ENCODE measurements at regions not wholly inside any gene's neighbourhood (a gene's known extent, or its start where the extent isn't known, plus 50 kb on each side); places are given as distances from the start of the nearest gene placed in this dataset.

- Histone ChIP-seq H3K9me3 (no peaks in the 10 kb centered on the region), H3K4me1 (peaks cover 0 to 6% of the 10 kb centered on the region in 2 donors), H3K4me3 (no peak overlapping the region), H3K36me3 (no peaks in the 10 kb centered on the region), H3K27ac (no peak overlapping the region), H3K27me3 (no peaks in the 10 kb centered on the region)
- DNase-seq (ENCODE audit: low spot score), result no peak
- no peak for TF ChIP-seq CTCF (IDR thresholded peaks at IDR 0.05)
These were observed 61.9 kb upstream of the TMPO start for GRCh38 chr12:98453492-98453891.

- H3K27ac ChIP-seq, result no peak overlapping the region
- no peaks in the 10 kb centered on the region for H3K36me3 ChIP-seq
- peaks cover 0 to 6% of the 10 kb centered on the region in 2 donors for H3K4me1 ChIP-seq
- TF ChIP-seq CTCF (IDR thresholded peaks at IDR 0.05), result no peak
- H3K27me3 ChIP-seq, result no peaks in the 10 kb centered on the region
- H3K4me3 ChIP-seq, result no peak overlapping the region
- DNase-seq (ENCODE audit: low spot score), result no peak
- no peaks in the 10 kb centered on the region for H3K9me3 ChIP-seq
These were observed 59.3 kb upstream of the TMPO start for GRCh38 chr12:98456041-98456440.

GRCh38 chr12:98456576-98457573, 58.5 kb upstream of the TMPO start:
- Histone ChIP-seq H3K27ac (peak overlapping the region; percentile 38 to 53), H3K36me3 (no peaks in the 10 kb centered on the region), H3K9me3 (no peaks in the 10 kb centered on the region), H3K4me3 (peak overlapping the region; percentile 28 to 57), H3K27me3 (no peaks in the 10 kb centered on the region), H3K4me1 (peaks cover 0 to 6% of the 10 kb centered on the region in 2 donors)
- no peak for TF ChIP-seq CTCF (IDR thresholded peaks at IDR 0.05)
- no peak for DNase-seq (ENCODE audit: low spot score)

- H3K4me3 ChIP-seq, result no peak overlapping the region
- H3K9me3 ChIP-seq, result no peaks in the 10 kb centered on the region
- peaks cover 0 to 15% of the 10 kb centered on the region in 2 donors for H3K4me1 ChIP-seq
- H3K27ac ChIP-seq, result no peak overlapping the region
- no peak for DNase-seq (ENCODE audit: low spot score)
- H3K36me3 ChIP-seq, result no peaks in the 10 kb centered on the region
- TF ChIP-seq CTCF (IDR thresholded peaks at IDR 0.05), result no peak
- H3K27me3 ChIP-seq, result no peaks in the 10 kb centered on the region
These were observed 51.2 kb upstream of the TMPO start for GRCh38 chr12:98464190-98464589.

GRCh38 chr12:98465505-98465904, 49.9 kb upstream of the TMPO start:
- TF ChIP-seq CTCF (IDR thresholded peaks at IDR 0.05), result no peak
- no peaks in the 10 kb centered on the region for H3K9me3 ChIP-seq
- H3K4me3 ChIP-seq, result no peak overlapping the region
- H3K4me1 ChIP-seq, result peaks cover 0 to 15% of the 10 kb centered on the region in 2 donors
- no peaks in the 10 kb centered on the region for H3K36me3 ChIP-seq
- DNase-seq (ENCODE audit: low spot score), result no peak
- no peaks in the 10 kb centered on the region for H3K27me3 ChIP-seq
- H3K27ac ChIP-seq, result no peak overlapping the region

Small RNA genes lying in the stretch of these regions (microRNA-seq; reads per million reads assigned to microRNA genes)
- gene MIR4303 (ENCODE audit: borderline number of aligned reads in 2 of 2, borderline replicate concordance in 1 of 2) (0 reads per million in 2 donors), gene MIR4495 (ENCODE audit: borderline number of aligned reads in 2 of 2, borderline replicate concordance in 1 of 2) (0 reads per million in 2 donors)

Data from right atrium auricular region (tissue), 2 donors.